HG03095 (cell line): ENCODE measurements at regions not wholly inside any gene's neighbourhood (a gene's known extent, or its start where the extent isn't known, plus 50 kb on each side); places are given as distances from the start of the nearest gene placed in this dataset.
"Not testable (repeated sequence)": the region's sequence is repeated elsewhere in the genome, so short reads cannot be mapped to it uniquely, and the experiment has no call there.

ENCODE experiments used
- ATAC-seq: cut with Tn5 transposase; IDR thresholded peaks from one replicate; pipeline ENCODE4 v1.9.1; 2021; ENCODE audit warnings: moderate library complexity; ENCODE audit not compliant: unreplicated experiment

DNA sequence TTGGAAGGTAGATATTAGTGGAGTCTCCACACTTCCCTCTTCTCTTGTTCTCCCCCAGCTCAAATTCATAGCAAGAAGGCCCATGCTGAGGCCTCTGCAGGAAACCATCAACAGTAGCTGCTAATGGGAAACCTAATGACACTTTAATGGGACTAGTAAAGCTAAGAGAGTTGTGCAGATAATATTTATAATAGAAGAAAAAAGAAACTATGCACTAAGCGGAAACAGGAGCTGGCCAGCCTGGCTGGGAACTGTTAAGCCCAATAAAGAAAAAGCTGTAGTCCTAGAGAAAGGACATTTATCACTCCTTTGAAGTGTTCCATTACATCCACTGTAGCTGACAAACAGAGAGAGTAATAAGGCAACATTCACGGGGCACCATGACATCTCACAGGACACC, 229.6 kb downstream of the IGSF11 start:
- ATAC-seq = no peak

DNA sequence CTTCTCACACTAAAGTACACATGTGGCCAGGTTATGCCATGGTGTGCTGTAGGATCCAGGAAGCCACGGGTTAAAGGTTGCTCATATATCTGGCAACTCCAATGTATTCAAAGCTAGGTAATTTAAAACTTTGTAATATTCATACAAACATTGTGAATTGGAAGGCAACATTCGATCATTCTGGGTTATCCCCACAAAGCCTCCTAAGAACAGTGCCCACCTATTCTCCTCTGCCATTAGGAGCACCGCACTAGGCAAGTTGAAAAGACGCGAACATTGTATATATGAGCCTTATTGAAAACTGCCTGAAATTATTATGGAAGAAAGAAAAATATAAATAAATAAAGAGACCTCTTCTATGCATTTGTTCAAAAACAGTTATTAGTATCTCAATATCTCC, 228.2 kb downstream of the IGSF11 start:
- no peak for ATAC-seq

GRCh38 chr3:118807349-118807748, 227.3 kb downstream of the IGSF11 start:
- ATAC-seq = not testable (repeated sequence)

GRCh38 chr3:118808723-118809122, 225.9 kb downstream of the IGSF11 start:
- ATAC-seq = no peak

DNA sequence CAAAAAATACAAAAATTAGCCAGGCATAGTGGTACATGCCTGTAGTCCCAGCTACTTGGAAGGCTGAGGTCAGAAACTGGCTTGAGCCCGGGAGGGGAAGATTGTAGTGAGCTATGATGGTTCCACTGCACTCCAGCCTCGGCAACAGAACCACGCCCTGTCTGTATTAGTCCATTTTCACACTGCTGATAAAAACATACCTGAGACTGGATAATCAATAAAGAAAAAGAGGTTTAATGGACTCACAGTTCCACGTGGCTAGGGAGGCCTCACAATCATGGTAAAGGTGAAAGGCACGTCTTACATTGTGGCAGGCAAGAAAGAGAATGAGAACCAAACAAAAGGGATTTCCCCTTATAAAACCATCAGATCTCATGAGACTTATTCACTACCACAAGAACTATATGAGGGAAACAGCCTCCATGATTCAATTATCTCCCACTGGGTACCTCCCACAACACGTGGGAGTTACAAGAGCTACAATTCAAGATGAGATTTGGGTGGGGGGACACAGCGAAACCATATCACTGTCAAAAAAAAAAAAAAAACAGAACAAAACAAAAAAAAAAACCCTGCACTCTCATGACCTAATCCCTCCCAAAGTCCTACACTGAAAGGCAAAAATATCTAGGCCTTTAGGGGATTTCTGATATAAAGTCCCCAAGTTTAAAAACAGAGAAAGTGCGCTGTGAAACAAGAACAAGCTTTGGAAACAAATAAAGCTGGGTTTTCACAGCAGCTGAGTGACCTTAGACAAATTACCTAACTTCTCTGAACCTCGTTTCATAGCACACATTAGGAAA, 224.7 kb downstream of the IGSF11 start:
- peak; percentile 34 for ATAC-seq

- no peak for ATAC-seq
These were observed 224.1 kb downstream of the IGSF11 start for GRCh38 chr3:118810499-118811035.

DNA sequence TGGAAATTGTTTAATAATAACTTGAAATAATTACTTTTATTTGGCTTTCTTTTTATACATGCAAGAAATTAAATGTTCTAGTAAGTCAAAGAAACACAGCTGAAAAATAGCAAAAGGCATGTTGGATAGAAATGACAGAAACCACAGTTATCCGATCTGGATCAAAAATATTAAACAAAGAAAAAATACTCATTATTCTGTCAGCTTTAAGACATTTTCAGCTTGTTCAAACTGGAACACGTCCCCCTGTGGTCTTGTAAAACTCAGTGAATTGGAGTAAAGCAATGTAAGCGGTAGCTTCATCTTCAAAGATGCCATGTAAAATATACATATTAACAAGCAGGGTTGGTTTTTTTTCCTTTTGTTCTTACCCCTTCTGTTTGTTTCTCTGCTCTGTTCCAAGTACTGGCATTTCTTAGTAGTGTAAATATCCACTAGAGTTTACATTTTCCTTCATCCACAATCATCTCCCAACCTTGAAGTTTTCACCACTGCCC, 223.4 kb downstream of the IGSF11 start:
- no peak for ATAC-seq

GRCh38 chr3:118813472-118813871, 221.2 kb downstream of the IGSF11 start:
- ATAC-seq = no peak

DNA sequence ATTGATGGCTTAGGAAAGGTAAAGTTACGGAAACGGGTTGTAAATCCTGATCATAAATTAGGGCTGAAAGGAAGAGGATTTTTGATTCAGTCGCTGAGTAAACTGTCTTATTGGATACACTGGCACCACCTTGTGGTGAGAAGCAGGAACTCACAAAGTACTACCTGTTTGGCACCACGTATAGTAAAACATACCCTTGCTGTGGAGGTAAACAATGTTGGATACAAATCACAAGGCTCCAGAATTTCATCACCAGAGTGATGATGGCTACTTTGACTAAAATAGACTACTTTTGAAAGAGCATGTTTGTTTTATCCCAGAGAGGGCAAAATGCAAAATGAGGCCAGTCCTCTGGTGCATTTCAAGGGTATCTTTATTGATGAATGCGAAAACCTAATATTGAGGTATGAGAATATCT, 216.9 kb downstream of the IGSF11 start:
- peak; percentile 81 for ATAC-seq

DNA sequence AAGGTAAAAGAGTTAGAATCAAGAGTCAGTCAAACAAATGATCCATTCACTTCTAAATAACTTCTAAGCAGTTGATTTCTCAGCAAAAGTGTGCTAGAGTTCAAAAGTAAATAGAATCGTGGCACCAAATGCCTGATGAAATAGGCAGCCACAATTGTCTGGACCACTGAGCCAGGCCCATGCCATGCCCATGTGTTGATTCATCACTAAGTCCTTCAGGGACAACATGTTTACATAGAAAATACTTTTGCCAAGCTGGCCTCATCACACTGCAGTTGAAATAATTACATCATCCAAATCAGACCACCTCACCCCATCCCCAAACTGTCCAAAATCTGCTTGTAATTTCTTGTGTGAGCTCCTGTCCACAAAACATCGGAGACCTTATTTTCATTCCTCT, 216.3 kb downstream of the IGSF11 start:
- ATAC-seq = no peak

- no peak for ATAC-seq
These were observed 211.0 kb downstream of the IGSF11 start for GRCh38 chr3:118823626-118824025.

GRCh38 chr3:118827446-118827845, 207.2 kb downstream of the IGSF11 start:
- ATAC-seq = no peak

DNA sequence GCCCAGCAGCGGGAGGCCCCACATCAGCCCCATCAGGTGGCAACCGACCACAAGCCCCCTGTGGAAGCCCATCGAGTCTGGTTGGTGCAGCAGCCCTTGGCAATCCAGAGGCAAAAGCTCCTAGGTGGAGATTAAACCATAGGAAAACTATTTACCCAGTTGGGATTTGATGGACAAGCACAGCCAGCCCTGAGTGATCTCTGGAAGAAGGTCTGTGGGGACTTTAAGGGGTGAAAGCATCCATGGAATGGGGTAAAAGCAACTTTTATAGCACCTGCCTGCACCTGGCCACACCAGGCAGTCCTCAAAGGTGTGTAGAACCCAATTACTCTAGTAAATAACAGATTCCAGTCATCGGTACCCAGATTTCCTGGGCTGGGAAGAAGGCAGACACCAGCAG, 206.3 kb downstream of the IGSF11 start:
- no peak for ATAC-seq

DNA sequence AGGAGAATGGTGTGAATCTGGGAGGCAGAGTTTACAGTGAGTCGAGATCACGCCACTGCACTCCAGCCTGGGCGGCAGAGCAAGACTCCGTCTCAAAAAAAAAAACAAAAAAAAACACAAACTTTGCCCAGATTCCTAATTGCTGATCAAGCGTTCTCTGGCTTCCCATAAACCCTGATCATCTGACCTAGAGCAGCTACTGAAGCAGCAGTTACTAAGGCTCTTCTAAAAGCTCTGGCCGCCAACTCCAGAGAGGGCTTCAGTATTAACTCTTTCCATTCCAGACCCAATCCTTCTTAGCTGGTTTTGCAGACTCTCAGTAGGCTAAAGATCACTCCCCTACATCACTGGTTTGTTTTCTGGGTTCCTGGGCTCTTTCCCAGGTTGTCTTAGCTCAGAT, 201.6 kb downstream of the IGSF11 start:
- no peak for ATAC-seq

GRCh38 chr3:118838871-118839270, 195.8 kb downstream of the IGSF11 start:
- ATAC-seq = no peak

- ATAC-seq = no peak
These were observed 192.3 kb downstream of the IGSF11 start for GRCh38 chr3:118842147-118842863.

- no peak for ATAC-seq
These were observed 188.5 kb downstream of the IGSF11 start for GRCh38 chr3:118846176-118846575.
